ENCODE measurements at regions not wholly inside any gene's neighbourhood (a gene's known extent, or its start where the extent isn't known, plus 50 kb on each side); places are given as distances from the start of the nearest gene placed in this dataset.

- TF ChIP-seq ZBTB7A (tag by site-specific recombination; IDR thresholded peaks at IDR 0.05; ENCODE audit: low read depth) = no peak
- TF ChIP-seq ZNF707 (tag by site-specific recombination; IDR thresholded peaks at IDR 0.05) = no peak
- TF ChIP-seq ZNF626 (tag by site-specific recombination; IDR thresholded peaks at IDR 0.05) = no peak
- TF ChIP-seq CTCF (tag by site-specific recombination; IDR thresholded peaks at IDR 0.05) = no peak
- TF ChIP-seq PRDM4 (tag by site-specific recombination; IDR thresholded peaks at IDR 0.05) = no peak
- no peak for TF ChIP-seq PRDM1 (tag by site-specific recombination; IDR thresholded peaks at IDR 0.05)
- no peak for TF ChIP-seq TCF7L2 (IDR thresholded peaks at IDR 0.05; ENCODE audit: borderline replicate concordance, low read depth, low read length)
- TF ChIP-seq ZNF23 (tag by site-specific recombination; IDR thresholded peaks at IDR 0.05; ENCODE audit: borderline replicate concordance) = no peak
- no peak for TF ChIP-seq TRIM28 (IDR thresholded peaks at IDR 0.05; ENCODE audit: borderline replicate concordance, low read length)
- TF ChIP-seq ZSCAN5A (tag by site-specific recombination; IDR thresholded peaks at IDR 0.05) = no peak
- no peak for TF ChIP-seq MYNN (tag by site-specific recombination; IDR thresholded peaks at IDR 0.05; ENCODE audit: borderline replicate concordance)
- TF ChIP-seq ZNF843 (tag by site-specific recombination; IDR thresholded peaks at IDR 0.05) = no peak
- no peak for TF ChIP-seq ZNF544 (tag by site-specific recombination; IDR thresholded peaks at IDR 0.05)
Observed at GRCh38 chr14:43778570-43778936, 728.5 kb downstream of the FSCB start.

Measured in HEK293 (cell line).